ENCODE measurements at regions not wholly inside any gene's neighbourhood (a gene's known extent, or its start where the extent isn't known, plus 50 kb on each side); places are given as distances from the start of the nearest gene placed in this dataset.

GRCh38 chr16:65202461-65202860, 80.6 kb upstream of the CDH11 start:
- no peaks in the 10 kb centered on the region for H3K9me2 ChIP-seq (replicated peaks; ENCODE audit: control insufficient read depth, low read length)
- no peaks in the 10 kb centered on the region for H3K4me1 ChIP-seq (ENCODE audit: control insufficient read depth, low read length)
- H3K9me3 ChIP-seq (ENCODE audit: control insufficient read depth, insufficient read depth, low read length): no peaks in the 10 kb centered on the region
- H3K4me3 ChIP-seq (ENCODE audit: low read length): no peak overlapping the region
- no peaks in the 10 kb centered on the region for H4K20me1 ChIP-seq (ENCODE audit: control insufficient read depth, insufficient read depth, low read depth, low read length)
- H3K79me2 ChIP-seq (ENCODE audit: control insufficient read depth, low read length): no peaks in the 10 kb centered on the region
- H3F3A ChIP-seq (ENCODE audit: control insufficient read depth, insufficient read depth): no peaks in the 10 kb centered on the region
- H3K36me3 ChIP-seq (ENCODE audit: control insufficient read depth, low read length): no peaks in the 10 kb centered on the region
- TF ChIP-seq CTCF (IDR thresholded peaks at IDR 0.05; ENCODE audit: low read depth, low read length, poor library complexity, severe bottlenecking): no peak
- no peak for TF ChIP-seq EZH2phosphoT487 (IDR thresholded peaks at IDR 0.05; ENCODE audit: borderline replicate concordance, low read length)
- H3K27ac ChIP-seq (ENCODE audit: low read depth, low read length): no peak overlapping the region
- no peaks in the 10 kb centered on the region for H3K27me3 ChIP-seq (ENCODE audit: control insufficient read depth, low read length)
- no peak overlapping the region for H3K4me2 ChIP-seq (ENCODE audit: low read length)

- H3K4me3 ChIP-seq (ENCODE audit: low read length): no peak overlapping the region
- H3K9me2 ChIP-seq (replicated peaks; ENCODE audit: control insufficient read depth, low read length): no peaks in the 10 kb centered on the region
- H3K4me2 ChIP-seq (ENCODE audit: low read length): no peak overlapping the region
- H3K9me3 ChIP-seq (ENCODE audit: control insufficient read depth, insufficient read depth, low read length): no peaks in the 10 kb centered on the region
- no peaks in the 10 kb centered on the region for H3K79me2 ChIP-seq (ENCODE audit: control insufficient read depth, low read length)
- no peaks in the 10 kb centered on the region for H3K36me3 ChIP-seq (ENCODE audit: control insufficient read depth, low read length)
- no peaks in the 10 kb centered on the region for H3K4me1 ChIP-seq (ENCODE audit: control insufficient read depth, low read length)
- H3K27me3 ChIP-seq (ENCODE audit: control insufficient read depth, low read length): no peaks in the 10 kb centered on the region
- no peaks in the 10 kb centered on the region for H3F3A ChIP-seq (ENCODE audit: control insufficient read depth, insufficient read depth)
- no peak for TF ChIP-seq CTCF (IDR thresholded peaks at IDR 0.05; ENCODE audit: low read depth, low read length, poor library complexity, severe bottlenecking)
- no peak for TF ChIP-seq EZH2phosphoT487 (IDR thresholded peaks at IDR 0.05; ENCODE audit: borderline replicate concordance, low read length)
- H4K20me1 ChIP-seq (ENCODE audit: control insufficient read depth, insufficient read depth, low read depth, low read length): no peaks in the 10 kb centered on the region
- H3K27ac ChIP-seq (ENCODE audit: low read depth, low read length): no peak overlapping the region
Measured at GRCh38 chr16:65201511-65201910, 79.6 kb upstream of the CDH11 start.

- H3K4me3 ChIP-seq (ENCODE audit: low read length): no peak overlapping the region
- H3F3A ChIP-seq (ENCODE audit: control insufficient read depth, insufficient read depth): no peaks in the 10 kb centered on the region
- no peaks in the 10 kb centered on the region for H3K4me1 ChIP-seq (ENCODE audit: control insufficient read depth, low read length)
- H3K27me3 ChIP-seq (ENCODE audit: control insufficient read depth, low read length): no peaks in the 10 kb centered on the region
- H3K27ac ChIP-seq (ENCODE audit: low read depth, low read length): no peak overlapping the region
- H4K20me1 ChIP-seq (ENCODE audit: control insufficient read depth, insufficient read depth, low read depth, low read length): no peaks in the 10 kb centered on the region
- no peaks in the 10 kb centered on the region for H3K9me3 ChIP-seq (ENCODE audit: control insufficient read depth, insufficient read depth, low read length)
- H3K9me2 ChIP-seq (replicated peaks; ENCODE audit: control insufficient read depth, low read length): no peaks in the 10 kb centered on the region
- no peak for TF ChIP-seq EZH2phosphoT487 (IDR thresholded peaks at IDR 0.05; ENCODE audit: borderline replicate concordance, low read length)
- no peak for TF ChIP-seq CTCF (IDR thresholded peaks at IDR 0.05; ENCODE audit: low read depth, low read length, poor library complexity, severe bottlenecking)
- H3K4me2 ChIP-seq (ENCODE audit: low read length): no peak overlapping the region
- H3K79me2 ChIP-seq (ENCODE audit: control insufficient read depth, low read length): no peaks in the 10 kb centered on the region
- H3K36me3 ChIP-seq (ENCODE audit: control insufficient read depth, low read length): no peaks in the 10 kb centered on the region
Measured at GRCh38 chr16:65200857-65201256, 79.0 kb upstream of the CDH11 start.

Data from DOHH2 (cell line).